ENCODE measurements at regions not wholly inside any gene's neighbourhood (a gene's known extent, or its start where the extent isn't known, plus 50 kb on each side); places are given as distances from the start of the nearest gene placed in this dataset.
"Not testable (repeated sequence)": the region's sequence is repeated elsewhere in the genome, so short reads cannot be mapped to it uniquely, and the experiment has no call there.

GRCh38 chr10:3342771-3343170 lies 170.2 kb upstream of the PITRM1 start:
- DNase-seq (ENCODE audit: low read depth): no peak
- in situ Hi-C loops (cut with HindIII; ENCODE audit: low pct_unique_long_range_greater_than_20kb, low sequenced_read_pairs): no loop called here

- in situ Hi-C loops (cut with HindIII; ENCODE audit: low pct_unique_long_range_greater_than_20kb, low sequenced_read_pairs): no loop called here
- DNase-seq (ENCODE audit: low read depth): no peak
These were observed 167.6 kb upstream of the PITRM1 start for GRCh38 chr10:3340127-3340730.

- no peak for DNase-seq (ENCODE audit: low read depth)
- in situ Hi-C loops (cut with HindIII; ENCODE audit: low pct_unique_long_range_greater_than_20kb, low sequenced_read_pairs): no loop called here
These were observed 167.0 kb upstream of the PITRM1 start for GRCh38 chr10:3339531-3339950.

- in situ Hi-C loops (cut with HindIII; ENCODE audit: low pct_unique_long_range_greater_than_20kb, low sequenced_read_pairs): no loop called here
- no peak for DNase-seq (ENCODE audit: low read depth)
These were observed 166.5 kb upstream of the PITRM1 start for GRCh38 chr10:3339121-3339520.

- in situ Hi-C loops (cut with HindIII; ENCODE audit: low pct_unique_long_range_greater_than_20kb, low sequenced_read_pairs): no loop called here
- no peak for DNase-seq (ENCODE audit: low read depth)
These were observed 165.2 kb upstream of the PITRM1 start for GRCh38 chr10:3337741-3338140.

- no peak for DNase-seq (ENCODE audit: low read depth)
- in situ Hi-C loops (cut with HindIII; ENCODE audit: low pct_unique_long_range_greater_than_20kb, low sequenced_read_pairs): no loop called here
These were observed 164.2 kb upstream of the PITRM1 start for GRCh38 chr10:3336673-3337293.

- in situ Hi-C loops (cut with HindIII; ENCODE audit: low pct_unique_long_range_greater_than_20kb, low sequenced_read_pairs): no loop called here
- no peak for DNase-seq (ENCODE audit: low read depth)
These were observed 160.8 kb upstream of the PITRM1 start for GRCh38 chr10:3333426-3333825.

- in situ Hi-C loops (cut with HindIII; ENCODE audit: low pct_unique_long_range_greater_than_20kb, low sequenced_read_pairs): no loop called here
- no peak for DNase-seq (ENCODE audit: low read depth)
These were observed 159.2 kb upstream of the PITRM1 start for GRCh38 chr10:3331690-3332230.

- DNase-seq (ENCODE audit: low read depth): no peak
- in situ Hi-C loops (cut with HindIII; ENCODE audit: low pct_unique_long_range_greater_than_20kb, low sequenced_read_pairs): no loop called here
These were observed 158.6 kb upstream of the PITRM1 start for GRCh38 chr10:3331187-3331586.

- DNase-seq (ENCODE audit: low read depth): peak; percentile 64
- in situ Hi-C loops (cut with HindIII; ENCODE audit: low pct_unique_long_range_greater_than_20kb, low sequenced_read_pairs): no loop called here
These were observed 158.1 kb upstream of the PITRM1 start for GRCh38 chr10:3330663-3331062.

GRCh38 chr10:3325954-3326750 lies 153.6 kb upstream of the PITRM1 start:
- in situ Hi-C loops (cut with HindIII; ENCODE audit: low pct_unique_long_range_greater_than_20kb, low sequenced_read_pairs): no loop called here

GRCh38 chr10:3324612-3325038 lies 152.0 kb upstream of the PITRM1 start:
- in situ Hi-C loops (cut with HindIII; ENCODE audit: low pct_unique_long_range_greater_than_20kb, low sequenced_read_pairs): no loop called here
- DNase-seq (ENCODE audit: low read depth): no peak

More at GRCh38 chr10:3325954-3326750, 153.6 kb upstream of the PITRM1 start:
- no peak for DNase-seq (ENCODE audit: low read depth)

- in situ Hi-C loops (cut with HindIII; ENCODE audit: low pct_unique_long_range_greater_than_20kb, low sequenced_read_pairs): no loop called here
These were observed 151.4 kb upstream of the PITRM1 start for GRCh38 chr10:3323865-3324498.

GRCh38 chr10:3321123-3321522 lies 148.5 kb upstream of the PITRM1 start:
- no peak for DNase-seq (ENCODE audit: low read depth)
- in situ Hi-C loops (cut with HindIII; ENCODE audit: low pct_unique_long_range_greater_than_20kb, low sequenced_read_pairs): no loop called here

More at GRCh38 chr10:3323865-3324498, 151.4 kb upstream of the PITRM1 start:
- no peak for DNase-seq (ENCODE audit: low read depth)

- no peak for DNase-seq (ENCODE audit: low read depth)
- in situ Hi-C loops (cut with HindIII; ENCODE audit: low pct_unique_long_range_greater_than_20kb, low sequenced_read_pairs): no loop called here
These were observed 147.2 kb upstream of the PITRM1 start for GRCh38 chr10:3319811-3320226.

- in situ Hi-C loops (cut with HindIII; ENCODE audit: low pct_unique_long_range_greater_than_20kb, low sequenced_read_pairs); DNase-seq (ENCODE audit: low read depth): not testable (repeated sequence)
These were observed 145.9 kb upstream of the PITRM1 start for GRCh38 chr10:3318480-3318807.

- DNase-seq (ENCODE audit: low read depth); in situ Hi-C loops (cut with HindIII; ENCODE audit: low pct_unique_long_range_greater_than_20kb, low sequenced_read_pairs): not testable (repeated sequence)
These were observed 145.2 kb upstream of the PITRM1 start for GRCh38 chr10:3317553-3318479.

Data from Caki2 (cell line).